ENCODE measurements at regions not wholly inside any gene's neighbourhood (a gene's known extent, or its start where the extent isn't known, plus 50 kb on each side); places are given as distances from the start of the nearest gene placed in this dataset.

DNA sequence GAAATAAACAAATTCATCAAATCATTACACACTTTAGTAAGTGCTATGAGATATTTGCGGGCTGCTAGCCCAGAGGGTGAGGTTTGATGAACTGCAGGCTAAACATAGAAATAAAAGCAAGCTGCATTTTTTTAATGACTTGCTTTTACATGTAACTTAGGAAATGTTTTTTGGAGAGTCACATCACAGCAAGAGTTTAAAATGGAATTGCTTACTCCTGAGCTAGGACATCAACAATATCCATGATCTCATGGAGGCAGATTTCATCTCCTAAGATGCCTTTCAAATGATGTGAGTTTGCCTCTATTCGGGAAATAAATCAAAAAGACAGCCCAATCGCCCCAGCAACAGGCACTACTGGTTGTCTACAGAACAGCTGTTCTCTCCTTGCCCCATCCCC, 73.4 kb upstream of the CD44 start:
- Histone ChIP-seq H3K4me3 (ENCODE audit: control extremely low read depth in 1 of 5, extremely low read depth in 1 of 5, insufficient read depth in 1 of 5, low read depth in 2 of 5, low read length in 4 of 5) (no peak overlapping the region), H4K20me1 (ENCODE audit: control insufficient read depth, insufficient read depth, low read length, poor library complexity, severe bottlenecking) (no peaks in the 10 kb centered on the region), H3K4me2 (replicated peaks; ENCODE audit: low read depth, low read length, poor library complexity, severe bottlenecking) (no peak overlapping the region), H3K27me3 (replicated peaks in 1 of 4; ENCODE audit: control extremely low read depth in 1 of 4, control insufficient read depth in 3 of 4, insufficient read depth in 4 of 4, low read length in 3 of 4) (no peaks in the 10 kb centered on the region), H2AFZ (ENCODE audit: insufficient read depth, low read depth, low read length, poor library complexity, severe bottlenecking) (no peak overlapping the region), H3K9ac (ENCODE audit: low read length) (no peak overlapping the region), H3K27ac (ENCODE audit: low read length in 2 of 2) (no peak overlapping the region), H3K9me3 (ENCODE audit: control extremely low read depth in 1 of 3, control insufficient read depth in 2 of 3, insufficient read depth in 1 of 3, low read length in 2 of 3) (peaks cover 0 to 4% (median 1%) of the 10 kb centered on the region in 3 donors), H3K79me2 (ENCODE audit: control insufficient read depth, insufficient read depth, low read length) (no peaks in the 10 kb centered on the region), H3K4me1 (ENCODE audit: control insufficient read depth in 2 of 2, insufficient read depth in 2 of 2, low read length in 2 of 2) (peaks cover 26 to 34% of the 10 kb centered on the region in 2 donors), H3K36me3 (replicated peaks in 1 of 2; ENCODE audit: control extremely low read depth in 1 of 2, control insufficient read depth in 1 of 2, extremely low read depth in 1 of 2, insufficient read depth in 2 of 2, low read length in 1 of 2) (no peaks in the 10 kb centered on the region)
- H3K4me3 Mint-ChIP-seq, result peak overlapping the region; percentile 1
- no peak for TF ChIP-seq EZH2 (IDR thresholded peaks at IDR 0.05; ENCODE audit: borderline replicate concordance, insufficient read depth, low read depth, low read length, poor library complexity, severe bottlenecking)
- TF ChIP-seq, protein P1, sequence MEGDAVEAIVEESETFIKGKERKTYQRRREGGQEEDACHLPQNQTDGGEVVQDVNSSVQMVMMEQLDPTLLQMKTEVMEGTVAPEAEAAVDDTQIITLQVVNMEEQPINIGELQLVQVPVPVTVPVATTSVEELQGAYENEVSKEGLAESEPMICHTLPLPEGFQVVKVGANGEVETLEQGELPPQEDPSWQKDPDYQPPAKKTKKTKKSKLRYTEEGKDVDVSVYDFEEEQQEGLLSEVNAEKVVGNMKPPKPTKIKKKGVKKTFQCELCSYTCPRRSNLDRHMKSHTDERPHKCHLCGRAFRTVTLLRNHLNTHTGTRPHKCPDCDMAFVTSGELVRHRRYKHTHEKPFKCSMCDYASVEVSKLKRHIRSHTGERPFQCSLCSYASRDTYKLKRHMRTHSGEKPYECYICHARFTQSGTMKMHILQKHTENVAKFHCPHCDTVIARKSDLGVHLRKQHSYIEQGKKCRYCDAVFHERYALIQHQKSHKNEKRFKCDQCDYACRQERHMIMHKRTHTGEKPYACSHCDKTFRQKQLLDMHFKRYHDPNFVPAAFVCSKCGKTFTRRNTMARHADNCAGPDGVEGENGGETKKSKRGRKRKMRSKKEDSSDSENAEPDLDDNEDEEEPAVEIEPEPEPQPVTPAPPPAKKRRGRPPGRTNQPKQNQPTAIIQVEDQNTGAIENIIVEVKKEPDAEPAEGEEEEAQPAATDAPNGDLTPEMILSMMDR (IDR thresholded peaks at IDR 0.05), result no peak
- ATAC-seq (ENCODE audit: low read depth) (no peak), DNase-seq (no peak)
- H3K4me1 Mint-ChIP-seq, result peaks cover 39% of the 10 kb centered on the region
- intact Hi-C loops (cut with micrococcal nuclease), result no loop called here
- CTCF ChIA-PET, result interaction anchor here (1.9 to 2.1 kb wide), 2 partner anchors 25 to 98 kb away, joined by 7 read pairs; no protein-coding TSS in a partner anchor
- POLR2A ChIA-PET, result no interaction called here
- H3K27me3 Mint-ChIP-seq, result no peaks in the 10 kb centered on the region
- H3K27ac Mint-ChIP-seq, result peak overlapping the region; percentile 48
- no peaks in the 10 kb centered on the region for H3K9me3 Mint-ChIP-seq (ENCODE audit: insufficient read depth)
- WGBS (ENCODE audit: insufficient coverage), result 100% methylated on average over 1 of the region's 3 CpGs

DNA sequence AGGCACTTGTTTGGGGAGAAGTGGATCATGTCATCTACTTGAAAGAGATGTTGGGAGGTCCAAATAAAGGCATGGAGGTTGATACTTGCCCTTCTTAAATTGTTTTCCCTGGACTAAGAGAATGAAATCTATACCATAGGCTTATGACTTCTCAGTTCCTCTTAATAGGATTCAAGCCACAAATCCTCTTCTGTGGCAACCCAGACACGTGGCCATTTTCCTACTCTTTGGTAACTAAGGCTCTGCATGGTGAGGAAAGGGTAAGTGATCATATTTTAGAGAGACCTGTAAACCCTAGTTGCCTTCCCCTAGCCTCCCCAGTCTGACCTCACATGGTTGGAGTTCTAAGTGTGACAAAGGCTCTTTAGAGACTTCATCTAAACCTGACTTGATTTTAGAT, 72.9 kb upstream of the CD44 start:
- POLR2A ChIA-PET, result no interaction called here

More for the DNA sequence above, 72.9 kb upstream of the CD44 start:
- CTCF ChIA-PET, result interaction anchor here (0.7 to 2.1 kb wide), 5 partner anchors 22 to 246 kb away, joined by 3 to 7 read pairs (median 4); no protein-coding TSS in a partner anchor
- Histone ChIP-seq H3K9me3 (ENCODE audit: control extremely low read depth in 1 of 3, control insufficient read depth in 2 of 3, insufficient read depth in 1 of 3, low read length in 2 of 3) (peaks cover 0 to 4% (median 1%) of the 10 kb centered on the region in 3 donors), H3K27me3 (replicated peaks in 1 of 4; ENCODE audit: control extremely low read depth in 1 of 4, control insufficient read depth in 3 of 4, insufficient read depth in 4 of 4, low read length in 3 of 4) (no peaks in the 10 kb centered on the region), H3K36me3 (replicated peaks in 1 of 2; ENCODE audit: control extremely low read depth in 1 of 2, control insufficient read depth in 1 of 2, extremely low read depth in 1 of 2, insufficient read depth in 2 of 2, low read length in 1 of 2) (no peaks in the 10 kb centered on the region), H3K79me2 (ENCODE audit: control insufficient read depth, insufficient read depth, low read length) (peaks cover 3% of the 10 kb centered on the region), H3K9ac (ENCODE audit: low read length) (no peak overlapping the region), H3K27ac (ENCODE audit: low read length in 2 of 2) (no peak overlapping the region), H2AFZ (ENCODE audit: insufficient read depth, low read depth, low read length, poor library complexity, severe bottlenecking) (no peak overlapping the region), H3K4me2 (replicated peaks; ENCODE audit: low read depth, low read length, poor library complexity, severe bottlenecking) (no peak overlapping the region), H3K4me1 (ENCODE audit: control insufficient read depth in 2 of 2, insufficient read depth in 2 of 2, low read length in 2 of 2) (peaks cover 26 to 34% of the 10 kb centered on the region in 2 donors), H4K20me1 (ENCODE audit: control insufficient read depth, insufficient read depth, low read length, poor library complexity, severe bottlenecking) (no peaks in the 10 kb centered on the region), H3K4me3 (ENCODE audit: control extremely low read depth in 1 of 5, extremely low read depth in 1 of 5, insufficient read depth in 1 of 5, low read depth in 2 of 5, low read length in 4 of 5) (no peak overlapping the region)
- H3K9me3 Mint-ChIP-seq (ENCODE audit: insufficient read depth), result no peaks in the 10 kb centered on the region
- peaks cover 39% of the 10 kb centered on the region for H3K4me1 Mint-ChIP-seq
- no peak for DNase-seq
- intact Hi-C loops (cut with micrococcal nuclease), result loop anchor here (2.0 kb wide), 1 partner anchor 21 kb away; no protein-coding TSS in a partner anchor
- TF ChIP-seq, protein P1 (IDR thresholded peaks at IDR 0.05), result no peak
- TF ChIP-seq EZH2 (IDR thresholded peaks at IDR 0.05; ENCODE audit: borderline replicate concordance, insufficient read depth, low read depth, low read length, poor library complexity, severe bottlenecking), result no peak
- WGBS (ENCODE audit: insufficient coverage), result no CpG with 5 or more reads among the region's 1 CpG
- ATAC-seq (ENCODE audit: low read depth), result no peak
- H3K4me3 Mint-ChIP-seq, result peak overlapping the region; percentile 64
- H3K27me3 Mint-ChIP-seq, result no peaks in the 10 kb centered on the region
- peak overlapping the region; percentile 48 for H3K27ac Mint-ChIP-seq
